Endometrium (tissue), 2 donors: ENCODE measurements at regions not wholly inside any gene's neighbourhood (a gene's known extent, or its start where the extent isn't known, plus 50 kb on each side); places are given as distances from the start of the nearest gene placed in this dataset.

Experiments used
- FAIRE-seq: peaks from 2 replicates; lab custom pipeline; 2012; peaks lifted over from hg19 to GRCh38; lab: Jason Lieb, UNC
- donor health status: control.
- donor health status: control.

DNA sequence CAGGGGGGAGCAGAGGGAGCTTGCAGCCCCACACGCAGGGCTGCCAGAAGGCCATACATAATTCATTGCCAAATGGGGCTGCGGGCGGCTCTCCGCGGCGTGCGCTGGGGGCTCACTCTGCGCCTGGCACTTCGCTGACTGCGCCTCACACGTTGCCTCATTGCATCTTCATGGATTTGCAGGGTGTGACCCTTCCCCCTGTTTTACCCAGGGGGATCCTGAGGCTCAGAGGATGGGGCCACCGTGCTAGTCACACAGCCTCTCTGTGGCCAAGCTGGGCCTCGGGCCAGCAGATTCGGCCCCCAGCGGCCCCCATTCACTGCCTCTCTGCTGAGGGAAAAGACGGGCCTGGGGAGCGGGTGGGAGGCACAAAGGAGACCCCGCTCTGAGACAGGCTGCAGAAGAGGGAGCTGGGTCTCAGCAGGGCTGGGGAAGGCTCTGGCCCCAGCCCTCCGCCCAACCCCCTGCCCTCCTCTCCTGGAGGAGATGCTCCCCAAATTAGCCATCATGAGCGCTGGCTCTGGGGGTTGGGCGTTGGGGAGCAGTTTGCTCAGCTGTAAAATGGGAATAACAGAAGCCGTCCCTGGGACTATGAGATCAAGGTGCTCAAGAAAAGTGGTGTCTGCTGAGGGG is 115.5 kb downstream of the C9orf50 start:
- no peak for FAIRE-seq

DNA sequence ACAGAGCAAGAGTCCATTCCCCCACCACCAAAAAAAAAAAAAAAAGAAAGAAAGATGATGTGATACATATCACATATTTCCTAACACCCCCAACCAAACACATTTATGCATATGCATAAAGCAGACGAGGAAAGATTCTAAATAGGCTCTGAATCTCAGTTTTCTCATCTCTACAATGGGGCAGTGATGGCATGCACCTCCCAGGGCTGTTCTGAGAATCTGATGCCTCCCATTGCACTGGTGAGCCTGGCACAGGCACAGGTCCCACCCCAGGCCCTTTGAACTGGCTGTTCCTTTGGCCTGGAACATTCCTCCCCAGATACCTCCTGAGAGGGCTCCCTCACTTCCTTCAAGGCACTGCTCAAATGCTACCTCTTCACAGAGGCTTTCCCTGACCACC is 116.5 kb downstream of the C9orf50 start:
- FAIRE-seq = no peak

DNA sequence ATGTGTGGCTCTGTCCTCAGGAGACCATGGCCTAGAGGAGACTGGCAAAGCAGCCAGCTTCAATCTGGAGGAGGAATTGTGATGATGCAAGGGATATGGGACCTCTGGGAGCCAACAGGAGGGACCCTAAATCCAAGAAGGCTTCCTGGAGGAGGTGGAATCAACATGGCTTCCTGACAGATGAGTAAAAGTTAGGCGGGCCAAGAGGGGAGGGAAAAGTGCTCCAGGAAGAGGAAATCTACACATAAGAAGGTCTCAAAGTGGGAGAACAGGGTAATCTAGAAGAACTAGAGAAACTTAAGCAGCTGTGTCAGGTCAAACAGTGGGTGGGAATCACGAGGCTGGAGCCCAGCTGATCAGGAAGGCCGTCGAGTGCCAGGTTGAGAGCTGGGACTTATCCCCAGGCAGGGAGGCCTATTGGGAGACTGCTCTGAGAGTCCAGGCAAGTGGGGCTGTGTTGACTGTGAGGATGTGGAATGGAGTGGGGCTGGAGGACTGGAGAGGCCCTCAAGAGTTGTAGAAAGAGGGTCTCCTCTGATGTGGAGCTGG is 119.1 kb downstream of the C9orf50 start:
- no peak for FAIRE-seq

DNA sequence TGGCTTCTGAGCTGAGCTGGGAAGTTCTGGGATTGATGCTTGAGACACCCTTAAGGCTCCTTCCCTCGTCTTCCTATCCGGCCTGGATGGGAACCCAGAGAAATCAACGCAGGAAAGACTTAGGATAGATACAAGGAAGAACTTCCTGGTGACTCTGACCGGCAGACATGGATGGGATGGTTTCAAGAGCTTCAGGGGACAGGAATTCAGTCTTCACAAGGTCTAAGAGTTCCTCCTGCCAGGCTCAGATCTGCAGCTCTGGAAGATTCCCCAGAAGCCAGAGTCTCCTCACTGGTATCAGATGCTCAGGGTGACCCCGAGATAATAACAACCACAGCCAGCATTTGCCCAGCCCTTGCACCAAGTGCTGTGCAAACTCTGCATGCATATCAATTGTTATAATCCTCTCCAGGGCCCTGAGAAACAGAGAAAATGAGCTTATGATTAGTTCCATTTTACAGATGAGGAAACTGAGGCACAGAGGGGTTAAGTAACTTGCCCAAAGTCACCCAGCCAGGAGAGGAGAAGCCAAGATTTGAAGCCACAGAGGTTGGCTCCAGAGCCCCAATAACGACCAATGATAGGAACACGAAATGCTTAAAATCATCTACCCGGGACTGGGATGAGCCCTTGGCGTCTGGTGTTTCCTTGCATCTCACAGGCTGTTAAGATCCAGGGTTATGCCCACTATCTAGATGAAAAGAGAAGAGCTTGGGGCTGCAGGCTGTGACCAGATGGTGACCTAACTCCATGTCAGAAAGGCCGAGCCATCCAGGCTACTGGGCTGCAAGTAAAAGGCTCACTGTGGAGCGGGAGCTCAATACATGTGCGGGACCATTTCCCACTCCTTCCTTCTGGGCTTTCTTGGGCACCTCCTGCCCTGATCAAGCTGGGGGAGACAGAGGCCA is 119.8 kb downstream of the C9orf50 start:
- no peak for FAIRE-seq

DNA sequence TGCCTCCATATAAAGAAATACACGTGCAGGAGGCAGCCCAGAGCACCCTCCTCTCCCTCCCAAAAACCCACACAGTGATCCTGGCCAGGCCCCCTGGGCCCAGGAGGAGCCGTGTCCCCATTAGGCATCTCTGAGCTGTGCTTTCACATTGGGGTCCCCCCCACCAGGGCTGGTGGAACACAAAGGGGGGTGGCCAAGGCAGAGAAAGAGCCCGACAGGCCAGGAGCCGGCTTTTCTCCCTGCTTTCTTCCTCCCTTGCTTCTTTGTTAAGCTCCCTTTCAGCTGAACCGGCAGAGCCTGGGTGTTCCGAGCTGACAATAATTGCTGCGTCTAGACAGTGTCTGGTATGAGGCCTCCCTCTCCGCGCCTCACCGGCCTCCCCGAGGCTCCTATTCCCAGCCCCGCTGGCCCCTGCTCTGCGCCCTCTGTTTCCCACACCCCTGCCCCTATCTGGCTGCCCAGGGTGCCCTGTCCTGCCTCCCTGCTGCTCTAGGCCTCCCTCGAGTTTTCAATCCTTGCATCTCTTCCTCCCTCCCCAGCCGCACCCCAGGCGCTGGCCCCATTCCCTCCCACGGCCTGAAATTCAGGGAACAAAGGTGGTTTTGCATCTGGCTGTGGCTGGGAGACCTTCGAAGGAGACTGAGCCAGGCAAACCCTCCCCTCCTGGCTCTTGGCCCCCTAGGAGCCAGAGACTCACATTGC is 120.6 kb downstream of the C9orf50 start:
- no peak for FAIRE-seq

DNA sequence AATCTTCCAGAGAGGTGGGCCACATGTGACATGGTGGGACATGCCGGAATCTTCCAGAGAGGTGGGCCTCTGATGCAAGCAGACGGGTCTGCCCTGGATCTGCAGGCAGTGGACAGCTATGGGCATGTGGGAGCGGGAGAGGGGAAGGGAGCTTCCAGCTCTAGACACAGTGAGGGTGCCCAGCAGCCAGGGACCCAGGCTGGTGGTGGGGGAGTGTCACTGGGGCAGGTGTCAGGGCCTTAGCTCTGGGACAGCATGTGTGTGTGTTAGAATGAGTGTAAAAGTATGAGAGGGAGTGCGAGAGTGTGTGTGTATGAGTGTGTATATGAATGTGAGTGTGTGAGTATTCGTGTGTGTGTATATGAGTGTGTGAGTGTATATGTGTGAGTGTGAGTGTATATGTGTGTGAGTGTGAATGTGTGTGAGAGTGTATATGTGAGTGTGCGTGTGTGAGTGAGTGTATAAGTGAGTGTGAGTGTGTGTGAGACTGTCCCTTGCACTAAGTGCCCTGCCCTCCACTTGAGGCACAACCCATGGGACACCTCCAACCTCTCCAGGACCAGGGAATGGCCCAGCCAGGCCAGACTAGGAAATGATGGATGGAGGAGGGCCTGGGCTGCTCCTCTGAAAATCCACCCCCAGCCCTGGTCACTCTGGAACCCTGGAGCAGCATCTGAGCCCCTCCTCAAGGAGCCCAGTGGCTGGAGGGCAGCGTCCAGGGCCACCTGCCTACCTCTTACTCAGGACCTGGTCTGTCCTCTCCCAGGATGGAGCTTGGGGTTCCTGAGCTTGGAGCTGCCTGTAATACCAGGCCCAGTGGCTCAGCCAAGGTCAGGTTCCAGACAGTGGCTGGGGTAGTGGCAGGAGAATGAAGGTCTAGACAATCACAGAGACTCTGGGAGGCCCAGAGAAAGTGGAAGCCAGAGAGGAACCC is 122.2 kb downstream of the C9orf50 start:
- no peak for FAIRE-seq

DNA sequence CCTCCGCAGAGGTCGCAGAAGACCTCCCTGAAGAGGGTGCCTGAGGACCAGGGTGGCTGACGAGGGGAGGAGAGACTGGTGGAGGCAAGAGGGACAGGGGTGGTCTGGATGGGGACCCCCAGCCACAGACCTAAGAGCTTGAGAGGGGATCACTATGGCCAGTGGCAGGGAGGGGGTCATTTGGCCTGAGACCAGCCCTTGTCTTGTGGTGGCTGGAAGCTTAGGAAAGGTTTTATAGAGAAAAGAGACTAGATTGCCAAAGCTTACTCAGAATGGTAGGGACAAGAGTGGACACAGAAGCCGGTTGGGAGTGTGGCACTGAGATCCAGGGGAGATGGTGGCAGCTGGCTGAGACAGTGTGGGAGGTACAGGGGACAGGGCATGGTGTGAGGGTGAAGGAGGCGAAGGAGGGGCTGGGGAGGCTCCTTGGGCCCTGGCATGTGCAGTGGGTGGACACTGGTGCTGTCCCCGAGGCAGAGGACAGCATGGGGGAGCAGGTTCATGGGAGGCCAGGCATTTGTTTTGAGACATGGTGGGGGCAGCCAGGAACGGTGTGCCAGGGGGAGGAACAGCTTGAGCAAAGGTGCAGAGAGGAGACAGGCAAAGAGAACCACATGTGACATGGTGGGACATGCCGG is 123.0 kb downstream of the C9orf50 start:
- no peak for FAIRE-seq

DNA sequence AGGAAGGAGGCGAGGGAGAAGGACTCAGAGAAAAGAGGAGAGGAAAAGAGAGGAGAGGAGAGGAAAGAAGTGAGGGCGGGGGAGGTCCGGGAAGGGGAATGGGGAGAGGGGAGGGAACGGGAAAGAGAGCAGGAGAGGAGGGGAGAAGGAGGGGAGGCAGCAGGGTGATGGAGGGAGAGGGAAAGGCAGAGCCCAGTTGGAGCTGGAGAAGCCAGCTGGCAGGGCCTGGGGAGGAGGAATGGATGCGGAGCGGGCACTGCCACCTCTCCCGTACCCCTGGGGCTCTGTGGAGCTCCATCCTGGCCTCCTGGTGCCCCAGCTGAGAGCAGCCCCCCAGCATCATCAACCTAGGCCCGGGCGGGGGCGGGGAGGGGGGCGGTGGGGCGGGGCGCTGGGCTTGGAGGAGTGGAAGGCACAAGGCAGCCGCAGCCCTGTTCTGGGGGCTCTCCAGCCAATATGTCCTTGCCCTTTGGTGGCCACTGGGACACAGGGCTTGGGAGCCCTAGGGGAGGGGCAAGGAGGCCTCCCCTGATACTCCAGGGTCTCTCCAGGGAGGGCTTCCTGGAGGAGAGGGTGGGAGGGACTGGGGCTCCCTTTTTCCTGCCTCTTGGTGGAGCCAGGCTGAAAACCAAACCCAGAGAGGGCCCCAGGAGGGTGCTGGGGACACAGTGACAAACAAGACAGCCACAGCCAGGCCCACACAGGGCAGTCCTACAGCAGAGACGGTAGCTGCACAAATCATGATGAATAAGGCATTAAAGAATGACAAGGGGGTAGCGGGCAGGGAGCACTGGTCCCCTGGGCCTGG is 123.7 kb downstream of the C9orf50 start:
- no peak for FAIRE-seq

DNA sequence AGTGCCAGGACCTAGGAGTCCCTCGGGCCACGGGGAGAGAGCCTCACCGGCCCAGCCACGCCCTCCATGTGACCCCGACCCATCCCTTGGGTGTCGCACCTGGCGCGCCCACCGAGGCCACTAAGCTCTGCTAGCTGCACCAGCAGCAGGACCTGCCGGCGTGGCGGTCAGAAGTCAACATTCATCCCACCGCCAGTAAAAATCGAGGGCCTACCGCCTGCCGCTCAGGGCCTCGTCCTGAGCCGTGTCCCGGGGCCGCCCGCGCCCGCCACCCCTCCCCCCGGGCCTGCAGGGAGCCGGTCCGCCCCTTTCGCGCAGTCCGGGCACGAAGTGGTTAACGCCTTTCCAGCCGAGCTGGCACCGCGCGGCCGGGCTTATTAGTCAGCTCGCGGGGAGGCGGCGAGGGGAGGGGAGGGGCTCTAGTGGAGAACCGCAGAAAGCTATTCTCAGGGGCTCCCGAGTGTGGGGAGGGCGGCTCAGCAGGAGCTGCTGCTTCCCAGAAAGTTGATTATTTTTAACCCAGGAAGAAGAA is 124.4 kb downstream of the C9orf50 start:
- FAIRE-seq = no peak

DNA sequence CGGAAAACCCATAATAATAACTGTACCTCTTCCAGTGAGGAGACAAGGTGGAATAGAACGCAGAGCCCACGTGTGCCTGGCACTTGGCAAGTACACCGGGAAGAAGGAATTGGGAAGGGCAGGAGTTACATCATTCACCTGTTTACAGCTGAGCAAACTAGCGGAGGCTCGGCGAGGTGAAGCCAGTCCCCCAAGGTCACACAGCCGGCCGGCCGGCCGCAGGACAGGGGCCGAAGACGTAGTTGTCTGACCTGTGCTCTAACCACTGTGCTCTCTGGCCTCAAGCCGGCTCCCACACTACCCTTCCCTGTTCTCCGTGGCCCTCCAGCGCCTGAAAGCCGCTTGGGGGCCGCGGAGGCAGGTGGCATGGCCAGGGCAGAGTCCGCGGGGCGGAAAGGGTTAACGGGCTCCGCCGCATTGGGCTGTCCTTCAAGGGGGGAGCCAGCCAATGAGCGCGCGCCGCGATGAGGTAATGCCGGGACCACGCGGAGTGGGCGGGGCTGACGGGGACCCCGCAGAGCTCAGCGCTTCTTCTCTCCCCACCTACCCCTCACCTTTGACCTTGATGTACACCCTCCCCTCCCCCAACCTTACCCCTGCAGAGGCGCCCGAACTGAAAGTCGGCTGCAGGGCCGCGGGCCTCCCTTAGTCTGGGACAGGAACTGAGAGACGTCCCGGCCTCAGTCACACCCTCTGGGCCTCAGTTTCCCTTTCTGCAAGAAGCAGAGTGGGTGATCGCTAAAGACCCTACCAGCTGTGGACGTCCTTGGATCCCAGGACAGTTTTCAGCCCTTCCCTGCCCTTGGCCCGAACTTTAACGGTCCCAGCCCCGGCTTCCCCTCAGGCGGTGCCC is 125.1 kb downstream of the C9orf50 start:
- no peak for FAIRE-seq

DNA sequence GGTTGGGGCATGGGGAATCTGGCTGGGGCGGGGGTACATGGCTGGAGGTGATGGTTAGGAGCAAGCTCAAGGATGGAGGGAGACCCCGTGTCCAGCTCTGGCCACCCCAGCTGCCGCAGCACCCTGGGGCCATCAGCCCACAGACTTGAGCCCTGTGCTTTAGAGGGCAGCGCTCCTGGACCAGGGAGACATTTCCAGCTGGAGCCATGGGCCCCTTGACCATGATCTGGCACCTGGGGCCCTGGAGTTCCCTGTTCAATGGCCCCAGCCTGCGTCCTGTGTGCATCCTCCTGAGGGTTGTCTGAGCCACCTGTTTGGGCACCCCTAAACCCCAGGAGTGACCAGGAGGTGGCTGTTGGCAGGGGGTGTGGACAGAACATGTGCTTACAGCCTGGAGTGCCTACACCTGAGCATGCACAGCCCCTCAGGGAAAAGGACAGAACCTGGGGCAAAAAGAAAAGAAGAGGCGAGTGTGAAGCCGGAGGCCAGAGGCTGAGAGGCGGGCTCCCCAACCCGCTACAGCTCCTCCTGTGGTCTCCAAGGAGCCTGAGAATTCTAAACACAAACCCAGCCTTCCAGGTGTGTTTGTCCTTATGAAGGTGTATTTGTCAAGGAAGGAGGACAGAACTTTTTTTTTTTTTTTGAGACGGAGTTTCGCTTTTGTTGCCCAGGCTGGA is 126.7 kb downstream of the C9orf50 start:
- no peak for FAIRE-seq

DNA sequence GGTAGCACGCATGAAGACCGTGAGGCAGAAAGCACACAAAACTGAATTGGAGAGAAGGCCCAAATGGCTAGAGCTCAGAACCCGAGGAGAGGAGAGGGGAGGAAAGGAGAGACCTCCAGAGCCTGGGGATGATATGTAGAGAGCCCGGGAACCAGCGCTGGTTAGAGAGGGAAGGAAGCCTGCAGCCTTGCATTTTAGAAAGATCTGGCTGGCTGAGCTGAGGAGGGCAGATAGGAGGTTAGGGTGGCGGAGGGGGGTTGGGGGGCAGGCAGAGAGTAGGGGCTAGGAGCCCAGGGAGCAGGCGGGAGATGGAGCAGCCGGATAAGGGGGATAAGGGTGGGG is 127.2 kb downstream of the C9orf50 start:
- FAIRE-seq = no peak

DNA sequence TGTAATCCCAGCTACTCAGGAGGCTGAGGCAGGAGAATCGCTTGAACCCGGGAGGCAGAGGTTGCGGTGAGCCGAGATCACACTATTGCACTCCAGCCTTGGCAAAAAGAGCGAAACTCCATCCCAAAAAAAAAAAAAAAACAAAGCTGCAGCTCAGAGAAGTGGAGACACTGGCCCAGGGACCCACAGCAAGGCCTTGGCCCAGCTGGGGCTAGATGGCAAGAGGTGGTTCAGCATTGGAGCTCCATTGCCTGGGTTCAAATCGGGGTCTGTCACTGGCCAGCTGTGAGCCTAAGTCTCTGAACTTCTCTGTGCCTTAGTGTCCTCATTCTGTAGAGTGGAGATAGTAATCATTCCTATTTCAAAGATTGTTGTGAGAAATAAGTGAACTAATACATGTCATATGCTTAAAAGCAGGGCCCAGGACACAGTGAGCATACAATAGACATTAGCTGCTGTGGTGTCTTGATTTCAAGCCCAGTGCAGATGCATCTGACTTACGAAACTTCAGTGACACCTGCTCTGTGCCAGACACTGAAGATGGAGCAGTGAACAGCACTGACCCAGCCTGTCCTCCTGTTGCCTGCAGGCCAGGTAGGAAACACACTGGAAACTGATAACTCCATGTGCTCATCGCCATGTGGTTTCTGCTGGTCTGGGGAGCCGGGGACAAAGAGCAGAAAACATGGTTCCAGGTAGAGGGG is 127.7 kb downstream of the C9orf50 start:
- no peak for FAIRE-seq

DNA sequence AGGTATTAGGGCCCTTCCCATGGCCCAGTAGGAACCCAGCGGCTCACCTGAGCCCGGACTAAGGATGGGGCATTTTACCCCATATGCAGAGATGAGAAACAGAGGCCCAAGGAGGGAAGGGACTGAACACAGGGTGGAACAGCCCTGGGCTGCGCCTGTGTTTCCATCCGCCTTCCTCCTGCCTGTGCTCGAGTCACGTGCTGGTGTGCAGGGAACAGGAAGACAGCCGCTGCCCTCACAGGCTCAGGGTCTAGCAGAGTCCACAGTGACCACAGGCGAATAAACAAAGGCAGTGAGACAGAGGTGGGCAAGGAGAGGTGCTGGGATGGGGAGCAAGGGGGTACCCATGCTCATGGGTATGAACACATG is 129.4 kb downstream of the C9orf50 start:
- no peak for FAIRE-seq

DNA sequence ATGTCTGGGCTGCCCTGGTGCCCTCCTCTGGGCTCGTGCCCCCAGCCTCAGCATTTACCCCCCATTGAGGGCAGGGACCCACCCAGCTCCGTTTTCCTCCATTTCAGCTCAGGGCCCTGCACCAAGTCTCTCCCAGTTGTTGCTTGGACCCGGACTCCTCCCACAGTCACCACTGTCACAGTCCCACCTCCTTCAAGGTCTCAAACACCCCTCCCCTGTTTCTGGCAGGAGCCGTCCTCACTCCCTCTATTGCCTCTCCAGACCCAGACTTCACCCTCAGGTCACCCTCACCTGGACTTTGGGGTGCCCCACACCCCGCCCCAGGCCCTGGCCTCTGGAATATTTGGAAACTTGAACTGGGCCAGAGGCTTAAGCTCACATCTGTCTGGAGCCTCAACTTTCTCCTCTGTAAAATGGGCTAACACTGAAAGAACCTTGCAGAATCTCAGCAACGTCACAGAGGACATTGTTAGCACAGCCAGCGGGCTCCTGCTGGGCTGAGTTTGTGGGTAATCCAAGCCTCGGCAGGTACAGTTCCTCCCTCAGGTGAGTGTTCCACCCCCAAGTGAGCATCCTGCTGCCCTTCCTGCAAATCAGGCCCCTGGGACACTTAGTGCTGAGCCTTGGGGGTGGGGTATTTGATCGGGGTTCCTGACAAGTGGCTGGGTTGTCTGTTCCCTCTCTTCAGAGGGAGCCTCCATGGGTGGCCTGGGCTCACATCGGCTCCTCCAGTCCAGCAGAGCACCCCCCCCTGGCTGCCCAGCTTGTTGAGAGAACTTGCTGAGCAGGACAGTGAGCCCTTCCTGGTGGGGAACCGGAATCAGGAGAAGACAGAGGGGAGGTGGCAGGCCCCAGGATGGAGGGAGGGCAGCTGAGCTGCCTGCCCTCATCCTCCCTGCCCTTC is 130.1 kb downstream of the C9orf50 start:
- FAIRE-seq = no peak

DNA sequence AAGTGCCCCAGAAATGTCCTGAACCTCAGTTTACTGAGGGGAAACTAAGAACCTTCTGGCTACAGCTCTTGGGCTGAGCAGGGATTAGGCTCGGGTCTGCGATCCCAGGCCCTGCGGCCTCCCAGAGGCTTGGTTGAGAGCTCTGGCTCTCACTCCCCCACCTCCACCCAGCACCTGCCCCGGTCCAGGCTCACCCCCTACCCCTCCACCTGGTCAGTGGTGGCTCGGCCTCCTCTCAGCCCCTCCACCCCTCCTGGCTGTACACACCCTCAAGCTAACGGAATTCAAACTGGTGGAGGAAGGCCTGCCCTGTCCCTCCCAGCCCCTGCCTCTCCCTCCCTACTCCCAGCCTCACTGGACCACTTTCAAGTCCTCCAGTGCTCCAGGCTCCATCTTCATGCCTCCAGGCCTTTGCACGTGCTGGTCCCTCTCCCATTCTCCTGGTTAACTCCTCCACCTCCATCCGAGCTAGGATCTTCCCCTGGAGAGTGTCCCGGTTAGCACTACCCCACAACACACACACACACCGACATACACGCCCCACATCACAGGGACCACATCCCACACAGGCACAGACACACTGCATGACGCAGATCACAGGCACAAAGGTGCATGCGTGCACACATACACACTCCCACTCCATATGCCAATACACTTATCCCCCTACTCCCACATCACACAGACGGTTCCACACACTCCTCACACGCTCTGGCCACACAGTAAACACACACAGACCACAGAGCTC is 130.9 kb downstream of the C9orf50 start:
- FAIRE-seq = no peak
